Psoas muscle (tissue), 7 donors: ENCODE measurements at regions not wholly inside any gene's neighbourhood (a gene's known extent, or its start where the extent isn't known, plus 50 kb on each side); places are given as distances from the start of the nearest gene placed in this dataset.

Source experiments
- ATAC-seq, 4 donors: fragments of 200-7000 bp; cut with Tn5 transposase; one replicate each; pipeline ENCODE4 v1.9.1; 2020; ENCODE audit warnings: moderate library complexity in 3 of 4, mild to moderate bottlenecking in 2 of 4
- DNase-seq, 2 donors: peaks; one replicate each; pipeline ENCODE4 v3.0.0-alpha.2; 2020
- H3K27ac ChIP-seq: fragments of 200-600 bp; one replicate; pipeline ENCODE4 v1.8.0; 2022
- H3K27me3 ChIP-seq, 3 donors: fragments of 200-600 bp in 1 of 3; one replicate each; pipeline versions ENCODE4 v1.6.1 to v1.8.0; 2013 to 2022; ENCODE audit warnings: low read length in 2 of 3, mild to moderate bottlenecking in 2 of 3, moderate library complexity in 1 of 3; ENCODE audit not compliant: insufficient read depth in 3 of 3
- H3K36me3 ChIP-seq, 2 donors: fragments of 200-600 bp in 1 of 2; one replicate each; pipeline versions ENCODE4 v1.6.1 to v1.8.0; 2013 to 2022; ENCODE audit warnings: low read depth in 1 of 2, mild to moderate bottlenecking in 1 of 2, moderate library complexity in 1 of 2; ENCODE audit not compliant: insufficient read depth in 1 of 2
- H3K4me1 ChIP-seq: fragments of 200-600 bp; one replicate; pipeline ENCODE4 v1.8.0; 2022
- H3K4me3 ChIP-seq: fragments of 200-600 bp; one replicate; pipeline ENCODE4 v1.8.0; 2022; ENCODE audit warnings: mild to moderate bottlenecking
- H3K9me3 ChIP-seq: fragments of 200-600 bp; one replicate; pipeline ENCODE4 v1.8.0; 2022
- WGBS, 3 donors: extraction: QIAGEN DNeasy Blood & Tissue Kit; methylation state at CpG; one replicate each; pipeline versions ENCODE4 v1.1.6 to v1.1.7; 2013; 5-methylcytosine and 5-hydroxymethylcytosine counted together
- intact Hi-C, 2 donors: fragments of 100-400 bp; cut with DNase I; formaldehyde crosslinking; loops; one replicate each; pipeline versions ENCODE4 v1.11.0 to v1.14.2; 2022
- TF ChIP-seq, protein P1 (sequence below): fragments of 200-600 bp; IDR thresholded peaks from one replicate; pipeline ENCODE4 v1.8.0; 2022; ENCODE audit warnings: antibody characterized with exemption
- donor health status: healthy with polysubstance abuse.
- donor health status: DM: no; HTN: no; CAD: no; lungs with moderate emphysema.
- donor health status: Bipolar disorder and iron deficiency.
- donor health status: healthy.
- donor health status: DM: yes; HTN: yes; CAD: no.
- donor health status: DM: no; HTN: no; CAD: no.
- donor health status: DM: yes; HTN: yes; CAD: no.

DNA sequence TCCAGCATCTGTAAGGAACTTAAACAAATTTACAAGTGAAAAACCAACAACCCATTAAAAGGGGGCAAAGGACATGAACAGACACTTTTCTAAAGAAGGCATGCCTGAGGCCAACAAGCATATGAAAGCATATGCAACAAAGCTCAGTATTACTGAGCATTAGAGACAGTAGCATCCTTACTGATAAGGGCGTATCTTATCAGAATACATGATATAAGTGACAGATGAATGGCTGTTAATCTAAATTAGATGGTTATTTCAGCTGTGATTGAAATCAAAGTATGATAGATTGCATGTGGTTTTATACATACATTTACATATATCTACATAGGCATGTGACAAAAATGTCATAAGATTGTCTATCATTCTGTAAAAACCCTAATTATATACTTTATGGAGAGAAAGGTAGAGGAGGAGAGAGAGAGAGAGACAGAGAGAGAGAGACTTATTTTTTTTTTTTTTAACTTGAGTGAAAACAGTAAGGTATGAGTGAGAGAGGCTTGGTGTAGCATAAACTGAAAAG is 1240.7 kb downstream of the FAM181B start:
- H3K36me3 ChIP-seq = no peaks in the 10 kb centered on the region
- no peak overlapping the region for H3K4me3 ChIP-seq
- no peak for ATAC-seq
- no peak for DNase-seq
- no peaks in the 10 kb centered on the region for H3K9me3 ChIP-seq
- WGBS, 3 donors = 86 to 89% (median 86%) methylated on average over 1 of the region's 1 CpG
- H3K27me3 ChIP-seq = no peaks in the 10 kb centered on the region
- no peak overlapping the region for H3K27ac ChIP-seq
- no peaks in the 10 kb centered on the region for H3K4me1 ChIP-seq
- TF ChIP-seq, protein P1, sequence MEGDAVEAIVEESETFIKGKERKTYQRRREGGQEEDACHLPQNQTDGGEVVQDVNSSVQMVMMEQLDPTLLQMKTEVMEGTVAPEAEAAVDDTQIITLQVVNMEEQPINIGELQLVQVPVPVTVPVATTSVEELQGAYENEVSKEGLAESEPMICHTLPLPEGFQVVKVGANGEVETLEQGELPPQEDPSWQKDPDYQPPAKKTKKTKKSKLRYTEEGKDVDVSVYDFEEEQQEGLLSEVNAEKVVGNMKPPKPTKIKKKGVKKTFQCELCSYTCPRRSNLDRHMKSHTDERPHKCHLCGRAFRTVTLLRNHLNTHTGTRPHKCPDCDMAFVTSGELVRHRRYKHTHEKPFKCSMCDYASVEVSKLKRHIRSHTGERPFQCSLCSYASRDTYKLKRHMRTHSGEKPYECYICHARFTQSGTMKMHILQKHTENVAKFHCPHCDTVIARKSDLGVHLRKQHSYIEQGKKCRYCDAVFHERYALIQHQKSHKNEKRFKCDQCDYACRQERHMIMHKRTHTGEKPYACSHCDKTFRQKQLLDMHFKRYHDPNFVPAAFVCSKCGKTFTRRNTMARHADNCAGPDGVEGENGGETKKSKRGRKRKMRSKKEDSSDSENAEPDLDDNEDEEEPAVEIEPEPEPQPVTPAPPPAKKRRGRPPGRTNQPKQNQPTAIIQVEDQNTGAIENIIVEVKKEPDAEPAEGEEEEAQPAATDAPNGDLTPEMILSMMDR = no peak
- intact Hi-C loops = no loop called here

DNA sequence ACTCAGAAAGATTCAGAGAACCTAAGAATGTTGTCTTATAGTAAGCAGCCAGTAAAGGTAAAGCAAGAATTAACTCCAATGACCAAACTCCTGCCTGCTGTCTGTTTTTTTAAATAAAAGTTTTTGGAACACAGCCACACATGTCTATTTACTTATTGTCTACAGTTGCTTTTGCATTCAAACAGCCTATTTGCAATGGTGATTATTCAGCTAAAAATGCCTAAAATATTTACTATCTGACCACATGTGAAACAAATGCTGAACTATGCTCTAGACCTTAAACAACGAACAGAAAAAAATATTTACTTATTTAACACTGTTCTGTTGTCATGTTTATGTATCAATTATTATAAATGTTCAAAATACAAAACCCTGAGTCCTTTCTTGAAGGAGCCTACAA is 1246.6 kb downstream of the FAM181B start:
- TF ChIP-seq, protein P1 = no peak

DNA sequence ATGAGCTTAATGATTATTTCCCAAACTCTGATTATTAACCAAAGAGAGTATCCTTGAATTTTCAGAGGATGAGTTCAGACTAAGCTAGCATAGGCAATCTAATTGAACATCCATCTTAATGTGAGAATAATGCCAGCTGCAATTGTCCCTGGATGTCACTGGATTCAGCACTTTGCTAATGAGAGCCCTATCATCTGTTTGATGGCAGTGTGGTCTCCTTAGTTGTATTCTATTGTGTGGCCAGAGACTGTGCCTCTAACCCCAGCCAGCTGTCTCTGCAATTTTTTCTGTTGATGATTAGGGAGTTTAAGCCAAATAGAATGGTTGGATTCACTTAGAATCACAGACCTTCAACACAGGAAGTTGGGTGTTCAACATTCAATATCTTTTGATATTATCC is 1249.5 kb downstream of the FAM181B start:
- DNase-seq (no peak), ATAC-seq (no peak)
- no peak overlapping the region for H3K27ac ChIP-seq
- intact Hi-C loops = no loop called here
- TF ChIP-seq, protein P1 = no peak
- no peaks in the 10 kb centered on the region for H3K4me1 ChIP-seq
- H3K27me3 ChIP-seq = no peaks in the 10 kb centered on the region
- no peak overlapping the region for H3K4me3 ChIP-seq
- no peaks in the 10 kb centered on the region for H3K36me3 ChIP-seq
- H3K9me3 ChIP-seq = no peaks in the 10 kb centered on the region

More for the DNA sequence above, 1246.6 kb downstream of the FAM181B start:
- WGBS, 3 donors = 67 to 76% (median 74%) methylated on average over 1 of the region's 1 CpG
- ATAC-seq (no peak), DNase-seq (no peak)
- H3K9me3 ChIP-seq = no peaks in the 10 kb centered on the region
- H3K36me3 ChIP-seq = no peaks in the 10 kb centered on the region
- no peak overlapping the region for H3K4me3 ChIP-seq
- H3K27me3 ChIP-seq = no peaks in the 10 kb centered on the region
- no peaks in the 10 kb centered on the region for H3K4me1 ChIP-seq
- H3K27ac ChIP-seq = no peak overlapping the region
- intact Hi-C loops = no loop called here

DNA sequence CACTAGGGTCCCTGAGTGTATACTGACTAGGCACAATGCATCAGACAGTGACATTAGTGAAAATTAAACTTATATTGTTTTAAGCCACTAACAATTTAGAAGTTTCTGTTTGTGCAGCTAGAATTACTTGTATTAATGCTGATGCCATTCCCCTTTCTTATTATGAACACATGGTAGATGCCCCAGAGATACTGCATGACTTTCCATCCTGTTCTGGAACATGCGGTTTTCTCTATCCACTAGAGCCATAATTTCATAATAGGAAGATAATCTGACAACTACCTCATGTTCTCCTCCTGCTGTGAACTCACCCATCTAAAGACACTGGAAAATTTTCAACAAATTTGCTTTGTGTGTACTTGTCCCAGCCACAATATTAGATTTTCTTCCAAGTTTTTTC is 1256.4 kb downstream of the FAM181B start:
- Histone ChIP-seq H3K4me1 (no peaks in the 10 kb centered on the region), H3K4me3 (no peak overlapping the region), H3K27me3 (no peaks in the 10 kb centered on the region), H3K36me3 (no peaks in the 10 kb centered on the region), H3K9me3 (no peaks in the 10 kb centered on the region), H3K27ac (no peak overlapping the region)
- WGBS, 3 donors = 79 to 94% (median 83%) methylated on average over 1 of the region's 1 CpG
- intact Hi-C loops = no loop called here
- ATAC-seq = no peak
- DNase-seq = no peak
- TF ChIP-seq, protein P1 = no peak

DNA sequence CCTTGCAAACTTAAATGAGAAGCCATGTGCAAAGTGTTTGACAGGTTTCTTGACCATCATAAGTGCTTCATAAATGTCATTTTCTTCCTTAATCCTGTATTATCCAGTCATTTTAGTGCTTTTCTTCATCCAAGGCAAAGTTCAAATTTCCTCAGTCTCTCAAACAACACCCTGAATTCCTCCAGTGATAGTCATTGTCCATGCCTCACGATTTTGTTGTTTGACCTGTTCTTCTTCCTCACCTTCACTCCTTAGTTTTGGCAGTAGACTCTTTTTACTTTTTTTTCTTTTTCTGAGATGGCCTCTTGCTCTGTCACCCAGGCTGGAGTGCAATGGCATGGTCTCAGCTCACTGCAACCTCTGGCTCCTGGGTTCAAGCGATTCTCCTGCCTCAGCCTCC is 1257.3 kb downstream of the FAM181B start:
- DNase-seq = no peak
- TF ChIP-seq, protein P1 = no peak
- Histone ChIP-seq H3K36me3 (no peaks in the 10 kb centered on the region), H3K27ac (no peak overlapping the region), H3K4me1 (no peaks in the 10 kb centered on the region), H3K27me3 (no peaks in the 10 kb centered on the region), H3K9me3 (no peaks in the 10 kb centered on the region), H3K4me3 (no peak overlapping the region)
- intact Hi-C loops = no loop called here
- 83 to 84% (median 83%) methylated on average over 2 of the region's 2 CpGs for WGBS, 3 donors
- no peak for ATAC-seq
